CD1c-positive myeloid dendritic cell (primary cell): ENCODE measurements at regions not wholly inside any gene's neighbourhood (a gene's known extent, or its start where the extent isn't known, plus 50 kb on each side); places are given as distances from the start of the nearest gene placed in this dataset.

ENCODE experiments used
- DNase-seq: peaks from one replicate; pipeline ENCODE4 v3.0.0-alpha.2; 2016; ENCODE audit errors: extremely low spot score

- DNase-seq = no peak
Measured at GRCh38 chr11:115017529-115017928, 339.2 kb downstream of the NXPE2 start.

- no peak for DNase-seq
Measured at GRCh38 chr11:115030166-115030565, 351.8 kb downstream of the NXPE2 start.

- no peak for DNase-seq
Measured at GRCh38 chr11:115036406-115037180, 358.3 kb downstream of the NXPE2 start.

- DNase-seq = no peak
Measured at GRCh38 chr11:115042002-115042401, 363.7 kb downstream of the NXPE2 start.

- no peak for DNase-seq
Measured at GRCh38 chr11:115047631-115048030, 369.3 kb downstream of the NXPE2 start.

- DNase-seq = no peak
Measured at GRCh38 chr11:115049796-115050195, 371.5 kb downstream of the NXPE2 start.

GRCh38 chr11:115050756-115051155 lies 372.4 kb downstream of the NXPE2 start:
- DNase-seq = no peak

GRCh38 chr11:115051938-115052590 lies 373.7 kb downstream of the NXPE2 start:
- no peak for DNase-seq

- no peak for DNase-seq
Measured at GRCh38 chr11:115052601-115053000, 374.3 kb downstream of the NXPE2 start.

GRCh38 chr11:115054570-115055538 lies 376.5 kb downstream of the NXPE2 start:
- DNase-seq = no peak

GRCh38 chr11:115056514-115056913 lies 378.2 kb downstream of the NXPE2 start:
- DNase-seq = no peak

- no peak for DNase-seq
Measured at GRCh38 chr11:115060840-115061239, 382.5 kb downstream of the NXPE2 start.

- DNase-seq = no peak
Measured at GRCh38 chr11:115065314-115065713, 387.0 kb downstream of the NXPE2 start.

GRCh38 chr11:115065830-115066664 lies 387.7 kb downstream of the NXPE2 start:
- DNase-seq = no peak

GRCh38 chr11:115067471-115067870 lies 389.1 kb downstream of the NXPE2 start:
- DNase-seq = no peak

- no peak for DNase-seq
Measured at GRCh38 chr11:115067900-115068530, 389.7 kb downstream of the NXPE2 start.

GRCh38 chr11:115069599-115069998 lies 391.3 kb downstream of the NXPE2 start:
- no peak for DNase-seq

- no peak for DNase-seq
Measured at GRCh38 chr11:115075356-115075755, 397.0 kb downstream of the NXPE2 start.

GRCh38 chr11:115077740-115078139 lies 399.4 kb downstream of the NXPE2 start:
- no peak for DNase-seq

GRCh38 chr11:115078461-115079438 lies 400.4 kb downstream of the NXPE2 start:
- DNase-seq = no peak
